ENCODE measurements at regions not wholly inside any gene's neighbourhood (a gene's known extent, or its start where the extent isn't known, plus 50 kb on each side); places are given as distances from the start of the nearest gene placed in this dataset.

DNA sequence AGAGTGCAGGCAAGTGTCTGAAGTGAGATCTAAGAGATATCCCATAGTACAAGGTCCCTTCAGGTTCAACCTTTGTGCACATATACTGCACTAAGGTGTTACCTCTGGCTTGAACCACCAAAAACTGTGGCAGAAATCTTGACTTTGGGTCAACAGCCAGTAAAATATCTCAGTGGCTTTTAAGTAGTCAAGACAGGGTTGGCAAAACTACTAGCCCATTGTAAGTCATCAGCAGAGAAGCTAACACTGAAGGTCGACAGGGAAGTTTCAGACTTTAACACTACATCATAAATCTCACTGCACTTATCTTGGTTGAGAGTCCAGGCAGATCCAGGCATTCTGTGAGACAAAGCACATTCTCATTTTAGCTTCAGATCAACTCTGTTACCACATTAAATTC lies 1684.7 kb downstream of the HACE1 start:
- Histone ChIP-seq H3K4me1 (no peaks in the 10 kb centered on the region), H3K27me3 (no peaks in the 10 kb centered on the region), H3K9me3 (no peaks in the 10 kb centered on the region), H3K4me3 (ENCODE audit: low read depth, low read length) (no peak overlapping the region), H3K36me3 (no peaks in the 10 kb centered on the region)
- TF ChIP-seq, protein P1, sequence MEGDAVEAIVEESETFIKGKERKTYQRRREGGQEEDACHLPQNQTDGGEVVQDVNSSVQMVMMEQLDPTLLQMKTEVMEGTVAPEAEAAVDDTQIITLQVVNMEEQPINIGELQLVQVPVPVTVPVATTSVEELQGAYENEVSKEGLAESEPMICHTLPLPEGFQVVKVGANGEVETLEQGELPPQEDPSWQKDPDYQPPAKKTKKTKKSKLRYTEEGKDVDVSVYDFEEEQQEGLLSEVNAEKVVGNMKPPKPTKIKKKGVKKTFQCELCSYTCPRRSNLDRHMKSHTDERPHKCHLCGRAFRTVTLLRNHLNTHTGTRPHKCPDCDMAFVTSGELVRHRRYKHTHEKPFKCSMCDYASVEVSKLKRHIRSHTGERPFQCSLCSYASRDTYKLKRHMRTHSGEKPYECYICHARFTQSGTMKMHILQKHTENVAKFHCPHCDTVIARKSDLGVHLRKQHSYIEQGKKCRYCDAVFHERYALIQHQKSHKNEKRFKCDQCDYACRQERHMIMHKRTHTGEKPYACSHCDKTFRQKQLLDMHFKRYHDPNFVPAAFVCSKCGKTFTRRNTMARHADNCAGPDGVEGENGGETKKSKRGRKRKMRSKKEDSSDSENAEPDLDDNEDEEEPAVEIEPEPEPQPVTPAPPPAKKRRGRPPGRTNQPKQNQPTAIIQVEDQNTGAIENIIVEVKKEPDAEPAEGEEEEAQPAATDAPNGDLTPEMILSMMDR (IDR thresholded peaks at IDR 0.05; ENCODE audit: low read depth, low read length), result no peak
- no peak for DNase-seq

DNA sequence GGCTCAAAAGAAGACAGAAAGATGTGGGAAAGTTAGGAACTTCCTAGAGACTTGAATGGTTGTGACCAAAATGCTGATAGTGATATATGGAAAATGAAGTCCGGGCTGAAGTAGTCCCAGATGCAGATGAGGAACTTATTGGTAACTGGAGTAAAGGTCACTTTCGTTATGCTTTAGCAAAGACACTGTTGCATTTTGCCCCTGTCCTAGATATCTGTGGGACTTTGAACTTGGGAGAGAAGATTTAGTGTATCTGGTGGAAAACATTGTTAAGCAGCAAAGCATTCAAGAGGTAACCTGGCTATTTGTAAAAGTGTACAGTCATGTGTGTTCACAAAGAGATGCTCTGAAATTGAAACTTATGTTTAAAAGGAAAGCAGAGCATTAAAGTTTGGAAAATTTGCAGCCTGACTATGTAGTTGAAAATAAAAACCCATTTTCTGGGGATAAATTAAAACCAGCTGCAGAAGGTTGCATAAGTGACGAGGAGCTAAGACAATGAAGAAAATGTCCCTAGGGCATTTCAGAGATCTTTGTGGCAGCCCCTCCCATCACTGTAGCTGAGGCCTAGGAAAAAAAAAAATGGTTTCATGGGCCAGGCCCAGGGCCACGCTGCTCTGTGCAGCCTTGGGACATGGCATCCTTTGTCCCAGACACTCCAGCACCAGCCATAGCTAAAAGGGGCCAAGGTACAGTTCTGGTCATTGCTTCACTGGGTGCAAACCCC lies 1692.2 kb downstream of the HACE1 start:
- Histone ChIP-seq H3K4me1 (peaks cover 6% of the 10 kb centered on the region; the same call in 1 of the 2 replicates), H3K27me3 (no peaks in the 10 kb centered on the region), H3K4me3 (ENCODE audit: low read depth, low read length) (no peak overlapping the region), H3K9me3 (no peaks in the 10 kb centered on the region), H3K36me3 (no peaks in the 10 kb centered on the region)
- TF ChIP-seq, protein P1 (IDR thresholded peaks at IDR 0.05; ENCODE audit: low read depth, low read length), result no peak
- no peak for DNase-seq

DNA sequence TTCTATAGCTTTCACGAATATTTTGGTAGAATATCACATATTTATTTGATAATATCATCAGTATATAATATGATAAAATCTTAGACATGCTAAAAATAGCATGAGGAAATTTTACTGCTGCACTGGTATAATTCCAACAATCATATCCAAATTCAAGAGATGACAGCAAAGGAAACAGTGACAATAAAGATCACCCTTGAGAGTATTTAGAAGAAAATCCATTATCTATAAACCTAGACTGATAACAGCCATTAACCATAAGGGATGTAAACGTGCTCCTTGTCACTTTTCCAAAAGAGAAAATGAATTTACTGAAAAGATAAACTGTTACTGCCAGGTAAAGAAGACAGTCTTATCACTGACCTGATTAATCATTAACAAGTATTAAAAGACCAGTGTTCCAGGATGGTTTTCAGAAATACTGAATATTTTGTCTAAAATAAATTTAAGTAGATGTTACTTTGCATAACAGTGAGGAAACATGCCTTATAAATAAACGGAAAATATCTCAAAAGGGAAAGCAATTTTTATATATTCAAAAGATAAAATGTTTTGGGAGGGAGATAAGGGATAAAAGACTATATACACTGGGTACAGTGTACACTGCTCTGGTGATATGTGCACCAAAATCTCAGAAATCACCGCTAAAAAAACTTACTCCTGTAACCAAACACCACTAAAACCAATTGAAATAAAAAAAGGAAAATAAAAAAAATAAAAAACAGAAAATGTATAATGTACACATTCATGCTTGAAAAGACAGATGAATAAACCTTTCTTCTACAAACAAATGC lies 1704.7 kb downstream of the HACE1 start:
- TF ChIP-seq, protein P1 (IDR thresholded peaks at IDR 0.05; ENCODE audit: low read depth, low read length), result no peak
- no peaks in the 10 kb centered on the region for H3K27me3 ChIP-seq
- DNase-seq, result no peak
- no peaks in the 10 kb centered on the region for H3K36me3 ChIP-seq
- H3K9me3 ChIP-seq, result no peaks in the 10 kb centered on the region
- no peak overlapping the region for H3K4me3 ChIP-seq (ENCODE audit: low read depth, low read length)
- H3K4me1 ChIP-seq, result peaks cover 7% of the 10 kb centered on the region

DNA sequence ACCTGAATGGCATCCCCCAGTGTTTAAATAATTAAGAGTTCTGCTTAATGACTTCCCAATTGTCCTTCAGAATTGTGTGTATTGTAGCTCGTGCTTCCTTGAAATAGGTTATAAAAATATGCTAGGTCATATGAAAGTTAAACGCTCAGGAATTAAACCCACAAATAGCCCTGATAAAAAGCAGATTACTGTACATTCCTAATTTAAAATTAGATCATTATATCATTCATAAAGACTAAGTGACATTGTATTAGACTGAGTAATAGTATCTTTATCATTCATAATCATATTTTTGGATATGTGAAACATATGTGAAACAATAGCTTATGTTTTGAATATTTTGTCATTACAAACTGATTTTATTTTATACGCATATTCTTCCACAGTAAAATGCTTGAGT lies 1706.7 kb downstream of the HACE1 start:
- TF ChIP-seq, protein P1 (IDR thresholded peaks at IDR 0.05; ENCODE audit: low read depth, low read length), result no peak
- no peak for DNase-seq
- no peaks in the 10 kb centered on the region for H3K27me3 ChIP-seq

DNA sequence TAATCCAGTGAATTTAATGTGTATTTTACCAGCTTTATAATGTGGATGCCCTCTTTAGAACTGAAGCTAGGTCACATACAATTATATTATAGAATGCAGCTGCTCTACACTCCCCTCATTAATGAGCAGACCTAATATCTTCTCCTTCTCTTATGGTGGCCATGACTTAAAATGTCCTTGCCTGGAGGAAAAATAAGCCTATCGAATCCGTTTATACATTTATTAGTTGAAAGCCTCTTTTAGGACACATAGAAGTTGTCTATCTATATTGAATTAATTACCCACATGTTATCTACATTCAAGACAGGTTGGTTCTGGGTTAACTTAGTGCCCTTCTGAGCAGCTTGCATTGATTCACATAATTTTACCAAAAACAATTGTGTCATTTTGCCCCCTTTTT lies 1716.8 kb downstream of the HACE1 start:
- Histone ChIP-seq H3K9me3 (no peaks in the 10 kb centered on the region), H3K4me3 (ENCODE audit: low read depth, low read length) (peak overlapping the region; percentile 10; the same call in 1 of the 2 replicates), H3K27me3 (no peaks in the 10 kb centered on the region), H3K4me1 (peaks cover 21% of the 10 kb centered on the region), H3K36me3 (no peaks in the 10 kb centered on the region)
- TF ChIP-seq, protein P1 (IDR thresholded peaks at IDR 0.05; ENCODE audit: low read depth, low read length), result no peak
- no peak for DNase-seq

More for the DNA sequence above, 1706.7 kb downstream of the HACE1 start:
- H3K4me1 ChIP-seq, result peaks cover 7% of the 10 kb centered on the region
- H3K9me3 ChIP-seq, result no peaks in the 10 kb centered on the region
- no peak overlapping the region for H3K4me3 ChIP-seq (ENCODE audit: low read depth, low read length)
- H3K36me3 ChIP-seq, result no peaks in the 10 kb centered on the region

Measured in BE2C (cell line).